K562 (cell line): ENCODE measurements at regions not wholly inside any gene's neighbourhood (a gene's known extent, or its start where the extent isn't known, plus 50 kb on each side); places are given as distances from the start of the nearest gene placed in this dataset.

ENCODE experiments used
- KDM1A ChIP-seq, 2 experiments: fragments of 450-650 bp; IDR thresholded peaks; 2 replicates each; pipeline ENCODE4 v1.6.1; 2016; ENCODE audit warnings: mild to moderate bottlenecking in 2 of 2
- MITF ChIP-seq: IDR thresholded peaks from 2 replicates; pipeline ENCODE4 v1.6.1; 2014; ENCODE audit warnings: antibody characterized with exemption
- MYC ChIP-seq, 2 experiments: fragments of 250-450 bp in 1 of 2; sonication (Bioruptor Pico) in 1 of 2; IDR thresholded peaks; 2 replicates each; pipeline versions ENCODE4 v1.5.1 to v1.6.1; 2012 to 2021; ENCODE audit warnings: low read depth in 2 of 2, borderline replicate concordance in 1 of 2, improper control_type of control experiment in 1 of 2, low read length in 1 of 2, mild to moderate bottlenecking in 1 of 2, moderate library complexity in 1 of 2
- OTX1 ChIP-seq: fragments of 450-650 bp; formaldehyde crosslinking; IDR thresholded peaks from 2 replicates; pipeline ENCODE4 v1.4.0; 2022; ENCODE audit warnings: mild to moderate bottlenecking
- PHF20 ChIP-seq: fragments of 450-650 bp; IDR thresholded peaks from 2 replicates; pipeline ENCODE4 v1.6.1; 2018; ENCODE audit not compliant: partially characterized antibody
- SETDB1 ChIP-seq: IDR thresholded peaks from one replicate; pipeline ENCODE4 v1.6.1; 2012; ENCODE audit warnings: low read length, control low read depth, inconsistent platforms
- SMARCA4 ChIP-seq: fragments of 450-650 bp; IDR thresholded peaks from 2 replicates; pipeline ENCODE4 v1.6.1; 2016
- SRSF9 ChIP-seq: fragments of 200-400 bp; formaldehyde crosslinking; IDR thresholded peaks from 2 replicates; pipeline ENCODE4 v1.6.1; 2017; ENCODE audit warnings: low read depth, low read length, borderline replicate concordance
- TEAD2 ChIP-seq: fragments of 450-650 bp; IDR thresholded peaks from 2 replicates; pipeline ENCODE4 v1.6.1; 2016; ENCODE audit warnings: missing genetic modification characterization, control low read depth, missing compliant biosample characterization
- TEAD4 ChIP-seq, 2 experiments: sonication (generic) in 1 of 2; formaldehyde crosslinking in 1 of 2; IDR thresholded peaks; 2 replicates each; pipeline versions ENCODE4 v1.6.1 to v1.8.0; 2012 to 2022; ENCODE audit warnings: borderline replicate concordance in 1 of 2, inconsistent platforms in 1 of 2, low read length in 1 of 2, mild to moderate bottlenecking in 1 of 2, missing genetic modification reagents in 1 of 2
- THRAP3 ChIP-seq: fragments of 450-650 bp; IDR thresholded peaks from 2 replicates; pipeline ENCODE4 v1.6.1; 2016; ENCODE audit warnings: mild to moderate bottlenecking, inconsistent platforms, borderline replicate concordance
- THRB ChIP-seq: fragments of 450-650 bp; formaldehyde crosslinking; conservative IDR thresholded peaks from 2 replicates; pipeline ENCODE4 v1.4.0; 2022; ENCODE audit warnings: mild to moderate bottlenecking, missing genetic modification characterization
- TOE1 ChIP-seq, 2 experiments: fragments of 450-650 bp in 1 of 2; sonication (generic) in 1 of 2; formaldehyde crosslinking in 1 of 2; IDR thresholded peaks; 2 replicates each; pipeline versions ENCODE4 v1.7.1 to v1.8.0; 2016 to 2022; ENCODE audit warnings: borderline replicate concordance in 2 of 2, mild to moderate bottlenecking in 2 of 2, antibody characterized with exemption in 1 of 2, inconsistent platforms in 1 of 2, low read depth in 1 of 2, missing genetic modification reagents in 1 of 2, moderate library complexity in 1 of 2
- ZNF217 ChIP-seq: sonication (generic); formaldehyde crosslinking; IDR thresholded peaks from 2 replicates; pipeline ENCODE4 v1.8.0; 2022; ENCODE audit warnings: mild to moderate bottlenecking, missing genetic modification reagents
- ZNF395 ChIP-seq: fragments of 200-800 bp; sonication (Bioruptor generic); IDR thresholded peaks from 2 replicates; pipeline ENCODE4 v1.6.1; 2017; ENCODE audit warnings: missing genetic modification characterization, missing compliant biosample characterization
- ZNF444 ChIP-seq: fragments of 250-450 bp; sonication (Bioruptor Pico); IDR thresholded peaks from 2 replicates; pipeline ENCODE4 v1.4.0; 2020; ENCODE audit warnings: mild to moderate bottlenecking, moderate library complexity
- ZNF445 ChIP-seq: fragments of 250-450 bp; sonication (Bioruptor Pico); IDR thresholded peaks from 2 replicates; pipeline ENCODE4 v1.4.0; 2020; ENCODE audit warnings: low read depth, mild to moderate bottlenecking, moderate library complexity
- TF ChIP-seq, protein P1 (sequence below): sonication (generic); formaldehyde crosslinking; IDR thresholded peaks from 2 replicates; pipeline ENCODE4 v1.8.0; 2022; ENCODE audit warnings: missing genetic modification reagents, mild to moderate bottlenecking, borderline replicate concordance
- TF ChIP-seq, protein P2 (sequence below): fragments of 250-450 bp; sonication (Bioruptor Pico); IDR thresholded peaks from 2 replicates; pipeline ENCODE4 v1.5.0; 2020; ENCODE audit warnings: mild to moderate bottlenecking, borderline replicate concordance

- TF ChIP-seq ZNF445 (CRISPR knock-in tag) (no peak), SRSF9 (no peak), ZNF217 (CRISPR knock-in tag) (no peak), SETDB1 (no peak), PHF20 (no peak), TEAD2 (0 out of 2 replicates have a peak, but pooled peaks have one; percentile 31), TOE1 (IDR thresholded peaks at IDR 0.05; ENCODE audit: borderline replicate concordance) (no peak), TOE1 (CRISPR knock-in tag; IDR thresholded peaks at IDR 0.05; ENCODE audit: borderline replicate concordance, low read depth) (no peak), TEAD4 (IDR thresholded peaks at IDR 0.05; ENCODE audit: low read length) (peak; percentile 45; the same call in 1 of the 2 replicates), TEAD4 (CRISPR knock-in tag; IDR thresholded peaks at IDR 0.05; ENCODE audit: borderline replicate concordance) (no peak), MITF (no peak), MYC (IDR thresholded peaks at IDR 0.05; ENCODE audit: low read depth, low read length) (no peak), MYC (CRISPR knock-in tag; IDR thresholded peaks at IDR 0.05; ENCODE audit: borderline replicate concordance, low read depth) (no peak), SMARCA4 (no peak; the same call in 1 of the 2 replicates), THRB (no peak), ZNF444 (CRISPR knock-in tag) (no peak), THRAP3 (no peak), ZNF395 (CRISPR knock-in tag) (peak; percentile 83), KDM1A (IDR thresholded peaks at IDR 0.05) (peak; percentile 51 to 64; a peak in 2 of 4 replicates), OTX1 (CRISPR knock-in tag) (no peak)
- TF ChIP-seq, protein P1, sequence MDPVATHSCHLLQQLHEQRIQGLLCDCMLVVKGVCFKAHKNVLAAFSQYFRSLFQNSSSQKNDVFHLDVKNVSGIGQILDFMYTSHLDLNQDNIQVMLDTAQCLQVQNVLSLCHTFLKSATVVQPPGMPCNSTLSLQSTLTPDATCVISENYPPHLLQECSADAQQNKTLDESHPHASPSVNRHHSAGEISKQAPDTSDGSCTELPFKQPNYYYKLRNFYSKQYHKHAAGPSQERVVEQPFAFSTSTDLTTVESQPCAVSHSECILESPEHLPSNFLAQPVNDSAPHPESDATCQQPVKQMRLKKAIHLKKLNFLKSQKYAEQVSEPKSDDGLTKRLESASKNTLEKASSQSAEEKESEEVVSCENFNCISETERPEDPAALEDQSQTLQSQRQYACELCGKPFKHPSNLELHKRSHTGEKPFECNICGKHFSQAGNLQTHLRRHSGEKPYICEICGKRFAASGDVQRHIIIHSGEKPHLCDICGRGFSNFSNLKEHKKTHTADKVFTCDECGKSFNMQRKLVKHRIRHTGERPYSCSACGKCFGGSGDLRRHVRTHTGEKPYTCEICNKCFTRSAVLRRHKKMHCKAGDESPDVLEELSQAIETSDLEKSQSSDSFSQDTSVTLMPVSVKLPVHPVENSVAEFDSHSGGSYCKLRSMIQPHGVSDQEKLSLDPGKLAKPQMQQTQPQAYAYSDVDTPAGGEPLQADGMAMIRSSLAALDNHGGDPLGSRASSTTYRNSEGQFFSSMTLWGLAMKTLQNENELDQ (CRISPR knock-in tag) = no peak
- TF ChIP-seq, protein P2, sequence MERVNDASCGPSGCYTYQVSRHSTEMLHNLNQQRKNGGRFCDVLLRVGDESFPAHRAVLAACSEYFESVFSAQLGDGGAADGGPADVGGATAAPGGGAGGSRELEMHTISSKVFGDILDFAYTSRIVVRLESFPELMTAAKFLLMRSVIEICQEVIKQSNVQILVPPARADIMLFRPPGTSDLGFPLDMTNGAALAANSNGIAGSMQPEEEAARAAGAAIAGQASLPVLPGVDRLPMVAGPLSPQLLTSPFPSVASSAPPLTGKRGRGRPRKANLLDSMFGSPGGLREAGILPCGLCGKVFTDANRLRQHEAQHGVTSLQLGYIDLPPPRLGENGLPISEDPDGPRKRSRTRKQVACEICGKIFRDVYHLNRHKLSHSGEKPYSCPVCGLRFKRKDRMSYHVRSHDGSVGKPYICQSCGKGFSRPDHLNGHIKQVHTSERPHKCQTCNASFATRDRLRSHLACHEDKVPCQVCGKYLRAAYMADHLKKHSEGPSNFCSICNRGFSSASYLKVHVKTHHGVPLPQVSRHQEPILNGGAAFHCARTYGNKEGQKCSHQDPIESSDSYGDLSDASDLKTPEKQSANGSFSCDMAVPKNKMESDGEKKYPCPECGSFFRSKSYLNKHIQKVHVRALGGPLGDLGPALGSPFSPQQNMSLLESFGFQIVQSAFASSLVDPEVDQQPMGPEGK = no peak
Measured at GRCh38 chr7:130999926-131000325, 265.9 kb upstream of the KLF14 start (continued).
